MCF 10A (cell line): ENCODE measurements at regions not wholly inside any gene's neighbourhood (a gene's known extent, or its start where the extent isn't known, plus 50 kb on each side); places are given as distances from the start of the nearest gene placed in this dataset.

Source experiments
- BruUV-seq: library from RNA; stranded (reverse); fragments of 400-500 nt; replicated peaks from 2 replicates; lab custom pipeline; 2021; lab: Mats Ljungman, UMichigan
- CTCF ChIA-PET: fragments of 300-600 bp; sonication (Branson Sonifier 250); formaldehyde crosslinking; extraction: SDS; loops from one replicate; lab custom pipeline; 2021; ENCODE audit warnings: antibody characterized with exemption, inconsistent platforms; lab: Yijun Ruan, JAX
- POLR2A ChIA-PET: fragments of 300-600, 350-650 bp; sonication (Branson Sonifier 250); formaldehyde crosslinking; extraction: SDS; loops from one replicate; lab custom pipeline; 2020; ENCODE audit warnings: antibody characterized with exemption, inconsistent platforms; lab: Yijun Ruan, JAX
- DNase-seq: peaks from one replicate; pipeline ENCODE4 v3.0.0-alpha.2; 2018; ENCODE audit not compliant: unreplicated experiment
- H3K27ac Mint-ChIP-seq: one replicate; pipeline ENCODE4 v1.8.0; 2022; ENCODE audit warnings: mild to moderate bottlenecking, low read depth, mixed read lengths; ENCODE audit not compliant: unreplicated experiment
- H3K27me3 Mint-ChIP-seq: one replicate; pipeline ENCODE4 v1.8.0; 2022; ENCODE audit warnings: mixed read lengths; ENCODE audit not compliant: insufficient read depth, unreplicated experiment
- H3K36me3 Mint-ChIP-seq: one replicate; pipeline ENCODE4 v1.8.0; 2022; ENCODE audit warnings: mild to moderate bottlenecking, moderate library complexity, mixed read lengths; ENCODE audit not compliant: insufficient read depth, unreplicated experiment
- H3K4me1 Mint-ChIP-seq: one replicate; pipeline ENCODE4 v1.8.0; 2022; ENCODE audit warnings: mixed read lengths; ENCODE audit not compliant: insufficient read depth, unreplicated experiment
- H3K4me3 Mint-ChIP-seq: one replicate; pipeline ENCODE4 v1.8.0; 2022; ENCODE audit warnings: mild to moderate bottlenecking, moderate library complexity, mixed read lengths; ENCODE audit not compliant: unreplicated experiment
- H3K9me3 Mint-ChIP-seq: one replicate; pipeline ENCODE4 v1.8.0; 2022; ENCODE audit warnings: mixed read lengths; ENCODE audit not compliant: unreplicated experiment
- intact Hi-C: fragments of 100-400 bp; cut with micrococcal nuclease; formaldehyde crosslinking; loops from 2 replicates; pipeline ENCODE4 v1.14.1; 2022
- TF ChIP-seq, protein P1 (sequence below): fragments of 200-600 bp; IDR thresholded peaks from one replicate; pipeline ENCODE4 v1.8.0; 2022; ENCODE audit warnings: antibody characterized with exemption, mild to moderate bottlenecking; ENCODE audit not compliant: unreplicated experiment

DNA sequence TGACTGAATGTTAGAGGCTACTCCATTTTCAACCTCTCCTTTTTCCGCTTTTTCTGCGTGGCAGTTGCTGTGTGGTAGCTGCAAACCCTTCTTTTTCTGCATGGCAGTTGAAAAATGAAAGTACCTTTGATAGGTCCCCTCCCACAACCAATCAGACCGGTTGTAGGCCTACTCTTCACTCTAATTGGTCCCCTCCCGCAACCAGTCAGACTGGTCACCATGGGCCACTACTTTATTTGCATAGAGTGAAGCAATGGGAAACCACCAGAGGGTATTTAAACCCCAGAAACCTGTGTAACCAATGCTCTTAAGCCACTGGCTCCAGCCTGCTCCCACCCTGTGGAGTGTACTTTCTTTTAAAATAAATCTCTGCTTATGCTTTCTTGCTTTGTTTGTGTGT is 877.8 kb downstream of the FAM133A start:
- peaks cover 14% of the 10 kb centered on the region for H3K27me3 Mint-ChIP-seq
- no peak for DNase-seq
- ChIA-PET POLR2A (no interaction called here), CTCF (no interaction called here)
- no peak overlapping the region for H3K4me3 Mint-ChIP-seq
- H3K9me3 Mint-ChIP-seq: no peaks in the 10 kb centered on the region
- H3K27ac Mint-ChIP-seq: no peak overlapping the region
- no TSS peak for BruUV-seq
- no peaks in the 10 kb centered on the region for H3K36me3 Mint-ChIP-seq
- no peaks in the 10 kb centered on the region for H3K4me1 Mint-ChIP-seq
- TF ChIP-seq, protein P1, sequence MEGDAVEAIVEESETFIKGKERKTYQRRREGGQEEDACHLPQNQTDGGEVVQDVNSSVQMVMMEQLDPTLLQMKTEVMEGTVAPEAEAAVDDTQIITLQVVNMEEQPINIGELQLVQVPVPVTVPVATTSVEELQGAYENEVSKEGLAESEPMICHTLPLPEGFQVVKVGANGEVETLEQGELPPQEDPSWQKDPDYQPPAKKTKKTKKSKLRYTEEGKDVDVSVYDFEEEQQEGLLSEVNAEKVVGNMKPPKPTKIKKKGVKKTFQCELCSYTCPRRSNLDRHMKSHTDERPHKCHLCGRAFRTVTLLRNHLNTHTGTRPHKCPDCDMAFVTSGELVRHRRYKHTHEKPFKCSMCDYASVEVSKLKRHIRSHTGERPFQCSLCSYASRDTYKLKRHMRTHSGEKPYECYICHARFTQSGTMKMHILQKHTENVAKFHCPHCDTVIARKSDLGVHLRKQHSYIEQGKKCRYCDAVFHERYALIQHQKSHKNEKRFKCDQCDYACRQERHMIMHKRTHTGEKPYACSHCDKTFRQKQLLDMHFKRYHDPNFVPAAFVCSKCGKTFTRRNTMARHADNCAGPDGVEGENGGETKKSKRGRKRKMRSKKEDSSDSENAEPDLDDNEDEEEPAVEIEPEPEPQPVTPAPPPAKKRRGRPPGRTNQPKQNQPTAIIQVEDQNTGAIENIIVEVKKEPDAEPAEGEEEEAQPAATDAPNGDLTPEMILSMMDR: no peak
- intact Hi-C loops: no loop called here

DNA sequence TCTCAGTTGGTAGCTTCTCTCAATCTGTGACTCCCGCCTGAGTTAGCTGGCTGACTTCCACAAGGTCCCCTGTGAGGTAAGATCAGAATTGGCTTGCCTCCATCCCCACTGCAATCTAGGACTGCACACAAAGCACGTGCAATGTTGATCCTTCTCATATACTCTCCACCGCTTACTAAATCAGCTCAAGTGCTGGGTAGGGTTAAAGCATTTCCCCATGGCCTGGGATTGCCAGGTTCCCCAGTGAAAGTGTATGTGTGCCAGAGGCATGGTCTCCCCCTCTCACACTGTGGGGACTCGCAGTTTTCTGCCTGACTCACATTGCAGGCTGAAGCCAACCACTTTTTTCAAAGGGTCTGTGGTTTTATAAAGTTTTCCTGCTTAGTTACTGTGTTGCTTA is 886.9 kb downstream of the FAM133A start:
- intact Hi-C loops: no loop called here
- no peak overlapping the region for H3K4me3 Mint-ChIP-seq
- H3K36me3 Mint-ChIP-seq: no peaks in the 10 kb centered on the region
- H3K27me3 Mint-ChIP-seq: no peaks in the 10 kb centered on the region
- TF ChIP-seq, protein P1: no peak
- ChIA-PET POLR2A (no interaction called here), CTCF (interaction anchor here (0.9 to 1.3 kb wide), 2 partner anchors 13 to 20 kb away, joined by 3 read pairs; no protein-coding TSS in a partner anchor)
- no peaks in the 10 kb centered on the region for H3K9me3 Mint-ChIP-seq
- peak; percentile 9 for DNase-seq
- peaks cover 6% of the 10 kb centered on the region for H3K4me1 Mint-ChIP-seq
- no TSS peak for BruUV-seq
- no peak overlapping the region for H3K27ac Mint-ChIP-seq

DNA sequence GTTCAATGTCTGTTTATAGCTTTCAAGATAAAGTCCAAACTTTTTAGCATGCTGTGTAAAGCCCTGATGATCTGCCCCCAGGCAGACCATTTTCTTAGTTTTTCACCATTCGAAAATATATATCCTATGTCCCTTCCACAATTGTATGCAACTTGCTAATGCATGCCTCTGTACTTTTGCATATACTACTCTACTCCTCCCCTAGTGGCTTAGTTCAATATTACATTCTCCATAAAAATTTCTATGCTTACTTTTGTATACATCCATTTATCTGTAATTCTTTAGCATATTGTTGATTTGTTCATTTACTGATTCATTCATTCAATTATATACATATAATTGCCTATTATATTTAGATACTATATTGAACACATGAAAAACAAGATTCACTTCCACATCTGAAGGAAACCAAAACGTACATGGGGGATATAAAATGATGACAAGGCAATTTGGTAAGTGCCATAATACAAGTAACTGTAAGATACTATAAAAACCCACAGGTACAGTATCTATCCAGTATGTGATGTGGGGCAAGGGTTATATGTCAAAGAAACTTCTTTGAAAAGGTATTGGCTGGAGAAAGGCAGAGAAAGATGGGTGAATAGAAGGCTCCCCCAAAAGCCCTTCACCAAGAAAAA is 902.5 kb downstream of the FAM133A start:
- Mint-ChIP-seq H3K4me3 (no peak overlapping the region), H3K4me1 (no peaks in the 10 kb centered on the region), H3K27me3 (peaks cover 53% of the 10 kb centered on the region), H3K36me3 (no peaks in the 10 kb centered on the region), H3K27ac (no peak overlapping the region), H3K9me3 (no peaks in the 10 kb centered on the region)
- CTCF ChIA-PET: no interaction called here
- peak; percentile 24 for DNase-seq
- BruUV-seq: no TSS peak
- TF ChIP-seq, protein P1: peak; percentile 37
- POLR2A ChIA-PET: no interaction called here
- intact Hi-C loops: no loop called here

DNA sequence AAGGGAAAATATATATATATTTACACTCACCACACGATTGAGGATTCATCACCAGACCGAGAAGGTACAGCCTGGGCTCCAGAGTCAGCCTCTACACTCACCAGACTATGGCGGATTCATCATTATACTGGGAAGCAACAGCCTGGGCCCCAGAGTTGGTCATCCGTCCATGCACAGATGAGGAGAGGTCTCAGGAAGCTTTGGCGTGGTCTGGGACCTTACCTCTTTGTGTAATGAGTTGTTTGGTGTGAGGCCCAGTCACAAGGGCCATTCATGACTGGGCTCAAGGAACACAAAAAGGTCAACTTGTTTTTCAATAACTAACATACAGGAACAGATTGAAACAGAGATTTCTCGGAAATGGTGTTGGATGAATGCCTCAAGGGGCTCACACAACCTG is 926.1 kb downstream of the FAM133A start:
- Mint-ChIP-seq H3K4me3 (no peak overlapping the region), H3K27me3 (no peaks in the 10 kb centered on the region), H3K36me3 (no peaks in the 10 kb centered on the region), H3K27ac (no peak overlapping the region), H3K9me3 (no peaks in the 10 kb centered on the region), H3K4me1 (no peaks in the 10 kb centered on the region)
- CTCF ChIA-PET: no interaction called here
- TF ChIP-seq, protein P1: no peak
- intact Hi-C loops: no loop called here
- DNase-seq: no peak
- no TSS peak for BruUV-seq
- POLR2A ChIA-PET: no interaction called here
